ENCODE measurements at regions not wholly inside any gene's neighbourhood (a gene's known extent, or its start where the extent isn't known, plus 50 kb on each side); places are given as distances from the start of the nearest gene placed in this dataset.
"Not testable (repeated sequence)": the region's sequence is repeated elsewhere in the genome, so short reads cannot be mapped to it uniquely, and the experiment has no call there.

DNA sequence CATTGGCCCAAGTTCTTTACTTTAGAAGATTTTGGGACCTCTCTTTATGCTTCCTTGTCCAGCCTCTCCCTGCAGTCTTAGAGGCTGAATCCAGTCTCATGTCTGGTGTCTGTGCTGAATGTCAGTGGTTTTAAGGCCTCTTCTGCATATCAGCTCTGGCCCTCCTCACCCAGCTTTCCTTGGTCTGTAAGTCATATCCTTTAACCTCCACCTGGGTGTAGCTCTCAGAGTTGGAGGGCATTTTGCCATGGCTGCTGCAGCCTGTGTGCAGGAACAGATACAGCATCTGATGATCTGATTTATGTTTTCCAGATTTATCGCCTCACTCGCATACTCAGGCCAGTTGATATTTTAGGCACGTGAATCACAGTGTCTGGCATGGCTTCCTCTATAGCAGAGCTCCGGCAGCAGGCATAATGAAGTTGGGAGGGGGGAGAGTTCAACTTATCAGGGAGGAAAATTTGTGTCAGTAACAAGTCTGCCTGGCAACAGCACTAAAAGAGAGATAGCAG, 335.0 kb downstream of the PCNX1 start:
- DNase-seq: no peak

DNA sequence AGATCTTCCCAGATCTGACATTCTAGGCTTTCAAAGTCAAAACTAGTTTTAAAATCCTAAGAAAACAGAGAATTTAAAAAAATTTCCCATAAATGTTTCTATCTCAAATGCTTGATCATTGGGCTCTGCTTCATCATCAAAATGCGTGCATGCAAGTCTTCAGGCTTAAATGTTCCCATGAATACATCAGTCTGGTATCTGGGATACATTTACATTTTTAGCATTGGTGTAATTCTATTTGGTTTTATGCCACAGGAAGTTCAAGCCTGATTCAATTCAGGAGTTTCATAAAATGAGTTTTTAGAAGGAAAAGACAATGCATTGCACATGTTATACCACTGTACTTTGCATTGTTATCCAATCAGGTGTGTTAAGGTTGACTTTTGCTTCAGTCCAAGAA, 336.4 kb downstream of the PCNX1 start:
- DNase-seq: no peak

DNA sequence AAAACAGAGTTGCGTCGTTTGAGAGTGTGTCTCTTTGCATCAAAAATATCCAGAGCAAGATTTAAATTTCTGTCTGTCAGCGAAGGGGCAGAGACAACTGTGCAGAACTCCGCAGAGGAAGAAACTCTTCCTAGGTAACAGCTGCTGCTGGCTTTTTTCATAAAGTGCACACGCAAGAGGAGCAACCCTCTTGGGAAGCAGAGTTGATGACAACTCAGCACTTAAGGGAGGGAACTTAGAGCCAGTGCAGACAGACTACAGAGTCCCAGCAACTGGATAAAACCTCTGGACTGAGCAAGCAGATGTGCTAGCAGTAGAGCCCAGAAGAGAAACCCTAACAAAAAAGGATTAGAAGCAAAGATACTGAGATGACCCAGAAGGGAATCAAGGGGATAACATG, 337.1 kb downstream of the PCNX1 start:
- no peak for DNase-seq

DNA sequence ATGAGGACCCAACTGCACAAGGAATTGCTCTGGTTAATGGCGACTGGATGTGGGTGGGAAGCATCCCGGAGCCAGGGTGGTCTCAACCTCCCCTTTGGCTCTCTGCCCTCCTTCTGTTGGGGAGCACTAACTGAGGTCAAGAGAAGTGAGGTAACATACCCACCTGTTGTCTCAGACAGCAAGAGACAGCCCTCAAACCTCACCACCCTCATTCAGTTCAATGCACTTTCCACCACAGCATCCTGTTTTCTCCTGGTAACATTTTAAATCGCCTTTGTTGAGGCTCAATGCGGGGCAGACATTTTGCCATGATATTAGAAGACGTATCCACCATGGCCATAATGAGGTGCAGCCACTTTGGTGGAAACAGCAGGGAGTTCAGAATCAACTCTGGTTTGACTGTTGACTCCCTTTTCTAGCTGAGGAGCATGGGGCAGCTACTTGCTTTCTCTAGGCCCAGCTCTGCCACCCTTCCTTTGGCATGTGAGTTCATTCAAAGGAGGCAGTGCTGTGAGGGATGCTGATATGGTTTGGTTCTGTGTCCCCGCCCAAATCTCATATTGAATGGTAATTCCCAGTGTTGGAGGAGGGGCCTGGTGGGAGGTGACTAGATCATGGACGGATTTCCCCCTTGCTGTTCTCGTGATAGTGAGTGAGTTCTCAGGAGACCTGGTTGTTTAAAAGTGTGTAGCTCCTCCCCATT, 338.6 kb downstream of the PCNX1 start:
- DNase-seq: no peak

DNA sequence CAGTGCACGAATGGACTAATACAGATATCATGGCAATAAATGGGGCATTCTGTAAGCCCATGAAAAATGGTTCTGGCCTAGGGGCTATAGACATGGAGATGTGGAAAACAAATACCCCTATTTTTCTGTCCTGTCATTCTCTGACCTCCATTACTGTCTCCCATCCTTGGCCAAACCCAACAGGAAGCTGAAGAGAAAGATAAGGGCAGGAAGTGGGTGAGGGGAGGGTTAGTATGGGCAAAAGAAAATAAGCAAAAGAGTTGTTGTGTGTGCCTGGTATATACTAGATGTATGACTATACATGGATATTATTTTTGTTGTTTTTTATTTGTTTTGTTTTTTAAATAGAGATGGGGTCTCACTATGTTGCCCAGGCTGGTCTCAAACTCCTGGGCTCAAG, 339.3 kb downstream of the PCNX1 start:
- no peak for DNase-seq

DNA sequence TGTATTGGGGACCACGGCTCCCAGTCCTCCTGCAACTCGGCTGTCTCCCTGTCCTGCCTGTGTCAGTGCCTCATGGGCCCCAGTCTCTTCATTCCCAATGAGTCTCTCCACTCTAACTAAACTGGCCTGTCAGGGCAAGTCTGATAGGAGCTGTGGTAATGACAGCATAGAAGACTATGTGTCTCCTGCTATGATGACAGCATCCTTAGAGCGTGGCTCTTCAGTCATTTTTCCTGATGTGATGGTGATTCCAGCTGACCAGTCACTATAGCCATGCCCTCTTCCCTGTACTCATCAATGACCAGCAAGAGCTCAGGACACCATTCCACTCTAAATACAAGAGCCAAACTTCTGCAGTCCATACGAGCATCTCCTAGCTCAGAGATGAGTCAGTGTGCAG, 339.8 kb downstream of the PCNX1 start:
- DNase-seq: no peak

DNA sequence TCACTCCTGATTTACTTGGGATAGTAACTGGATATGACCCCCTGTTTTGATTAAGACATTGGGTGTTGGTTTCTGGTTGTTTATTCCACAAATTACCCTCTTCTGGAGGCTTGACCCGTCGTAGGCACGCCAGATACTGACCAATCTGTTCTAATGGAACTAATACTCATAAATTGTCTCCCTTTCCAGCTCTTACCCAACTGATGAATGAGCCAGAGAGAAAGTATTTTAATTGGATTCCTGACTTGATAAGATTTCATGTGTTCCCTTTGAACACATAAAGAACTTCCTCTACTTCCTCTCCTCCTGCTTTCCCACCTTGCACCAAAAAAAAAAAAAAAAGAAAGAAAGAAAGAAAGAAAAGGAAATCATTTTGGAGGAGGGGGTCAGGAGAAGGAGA, 340.9 kb downstream of the PCNX1 start:
- DNase-seq: no peak

DNA sequence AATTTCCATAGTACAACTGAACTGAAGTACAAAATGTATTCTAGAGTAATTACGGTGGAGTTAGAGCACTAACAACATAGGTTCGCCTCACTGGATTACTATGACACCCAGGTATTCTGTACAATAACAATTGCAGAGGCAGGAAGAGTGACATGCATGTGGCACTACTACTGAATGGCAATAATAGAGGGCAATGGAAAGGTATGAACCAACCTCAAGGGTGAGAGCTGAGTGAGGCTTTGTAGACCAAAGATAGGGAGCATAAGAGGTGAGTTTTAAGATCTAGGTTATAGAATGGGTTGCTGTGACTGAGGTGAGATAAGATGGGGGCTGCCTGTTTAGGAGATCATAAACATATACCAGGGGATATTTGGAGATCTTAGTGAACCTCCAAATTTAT, 343.1 kb downstream of the PCNX1 start:
- DNase-seq: no peak

DNA sequence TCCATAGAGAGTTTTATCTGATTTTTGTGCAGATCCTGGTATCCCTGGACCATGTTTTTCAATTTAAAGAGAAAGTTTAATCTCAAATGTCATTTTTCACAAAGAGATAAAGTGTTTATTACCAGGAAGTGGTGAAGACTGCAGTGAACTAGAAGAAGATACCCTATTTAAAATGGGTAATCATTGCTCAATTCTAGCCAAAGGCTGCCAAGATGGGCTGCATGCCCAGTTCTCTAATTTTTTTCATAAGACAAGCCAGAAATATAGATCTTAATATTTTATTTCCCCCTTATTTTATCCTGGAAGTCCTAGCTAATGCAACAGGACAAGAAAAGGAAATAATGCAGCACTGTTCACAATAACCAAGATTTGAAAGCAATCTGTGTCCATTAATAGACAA, 343.5 kb downstream of the PCNX1 start:
- no peak for DNase-seq

DNA sequence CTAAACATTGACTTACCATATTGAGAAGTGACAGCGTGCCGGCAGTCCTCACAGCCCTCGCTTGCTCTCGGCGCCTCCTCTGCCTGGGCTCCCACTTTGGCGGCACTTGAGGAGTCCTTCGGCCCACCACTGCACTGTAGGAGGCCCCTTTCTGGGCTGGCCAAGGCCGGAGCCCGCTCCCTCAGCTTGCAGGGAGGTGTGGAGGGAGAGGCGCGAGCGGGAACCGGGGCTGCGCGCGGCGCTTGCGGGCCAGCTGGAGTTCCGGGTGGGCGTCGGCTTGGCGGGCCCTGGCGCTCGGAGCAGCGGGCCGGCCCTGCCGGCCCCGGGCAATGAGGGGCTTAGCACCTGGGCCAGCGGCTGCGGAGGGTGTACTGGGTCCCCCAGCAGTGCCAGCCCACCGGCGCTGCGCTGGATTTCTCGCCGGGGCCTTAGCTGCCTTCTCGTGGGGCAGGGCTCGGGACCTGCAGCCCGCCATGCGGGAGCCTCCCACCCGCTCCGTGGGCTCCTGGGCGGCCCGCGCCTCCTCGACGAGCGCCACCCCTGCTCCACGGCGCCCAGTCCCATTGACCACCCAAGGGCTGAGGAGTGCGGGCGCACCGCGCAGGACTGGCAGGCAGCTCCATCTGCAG, 346.9 kb downstream of the PCNX1 start:
- not testable (repeated sequence) for DNase-seq

DNA sequence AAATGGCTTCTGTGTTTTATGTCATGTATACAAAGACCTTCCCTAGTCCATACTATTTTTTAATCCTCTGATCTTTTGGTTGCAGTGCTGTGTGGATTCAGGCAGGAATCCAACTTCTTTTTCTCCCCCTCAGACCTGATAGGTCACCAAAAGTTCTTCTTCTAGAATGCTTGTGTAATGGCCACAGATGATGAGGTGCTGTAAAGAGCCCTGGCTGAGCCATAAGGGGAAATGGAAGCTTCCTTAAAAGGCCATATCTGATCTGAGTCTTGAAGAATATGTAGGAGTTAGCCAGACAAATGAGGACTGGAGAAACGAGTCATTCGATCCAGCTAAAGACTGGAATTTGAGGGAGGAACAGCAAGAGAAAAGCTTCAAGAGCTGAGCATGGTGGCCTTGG, 353.9 kb downstream of the PCNX1 start:
- no peak for DNase-seq

DNA sequence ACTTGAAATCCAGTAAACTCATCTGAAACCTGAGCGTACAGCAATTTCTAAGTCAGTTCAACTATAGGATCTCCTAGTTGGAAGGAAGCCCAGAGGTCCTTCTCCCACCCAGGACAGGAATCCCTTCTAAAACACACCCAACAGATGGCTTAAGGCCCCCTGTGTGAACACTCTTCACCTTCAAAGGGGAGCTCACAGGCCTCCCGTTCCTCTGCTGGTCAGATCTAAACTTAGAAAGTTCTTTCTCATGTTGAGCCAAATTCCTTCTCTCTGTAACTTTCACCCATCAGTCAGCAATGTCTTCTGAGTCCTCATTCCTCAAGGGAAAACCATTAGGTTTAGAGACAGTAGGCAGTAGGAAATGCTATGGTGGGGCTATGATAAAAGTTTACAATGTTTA, 355.2 kb downstream of the PCNX1 start:
- DNase-seq: no peak

DNA sequence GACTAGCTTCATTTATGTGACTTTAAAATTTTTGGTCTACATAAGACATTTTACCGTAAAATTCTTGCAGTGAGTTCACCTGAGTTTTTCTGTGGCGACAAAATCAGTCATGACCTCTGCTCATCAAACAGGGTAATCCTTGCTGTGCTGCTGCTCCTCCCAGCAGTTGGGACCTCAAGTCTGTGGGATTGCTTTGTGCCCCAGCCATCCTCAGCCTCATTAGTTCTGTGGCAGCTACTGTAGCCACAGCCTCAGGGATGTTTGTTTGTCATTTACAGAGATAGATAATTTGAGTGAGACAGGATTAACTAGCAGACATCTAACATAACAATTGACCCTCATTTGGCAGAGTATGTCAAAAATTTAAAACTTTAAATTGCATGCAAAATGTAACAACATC, 357.0 kb downstream of the PCNX1 start:
- no peak for DNase-seq

DNA sequence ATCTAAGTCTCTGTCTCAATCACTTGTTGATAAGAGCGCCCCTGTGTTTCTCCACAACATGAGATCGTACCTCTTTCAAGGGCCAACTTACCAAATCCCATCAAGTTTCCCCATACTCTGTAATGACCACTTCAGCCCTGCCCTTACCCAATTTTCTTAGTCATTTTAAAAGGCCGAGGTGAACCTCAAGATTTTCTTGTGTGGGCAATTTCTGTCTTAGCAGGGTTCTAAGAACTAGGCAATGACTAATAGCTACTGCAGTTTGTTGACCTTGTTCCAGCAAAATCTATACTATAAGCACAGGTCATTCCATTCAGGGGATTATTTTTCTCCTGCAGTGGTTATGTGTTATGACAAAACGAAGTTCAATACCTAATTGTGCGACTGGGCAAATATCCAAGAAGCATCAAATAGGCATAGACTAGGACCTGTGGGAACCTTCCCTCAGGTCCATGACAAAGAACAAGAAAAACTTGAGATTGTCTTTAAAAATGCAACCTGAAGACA, 359.8 kb downstream of the PCNX1 start:
- DNase-seq: no peak

DNA sequence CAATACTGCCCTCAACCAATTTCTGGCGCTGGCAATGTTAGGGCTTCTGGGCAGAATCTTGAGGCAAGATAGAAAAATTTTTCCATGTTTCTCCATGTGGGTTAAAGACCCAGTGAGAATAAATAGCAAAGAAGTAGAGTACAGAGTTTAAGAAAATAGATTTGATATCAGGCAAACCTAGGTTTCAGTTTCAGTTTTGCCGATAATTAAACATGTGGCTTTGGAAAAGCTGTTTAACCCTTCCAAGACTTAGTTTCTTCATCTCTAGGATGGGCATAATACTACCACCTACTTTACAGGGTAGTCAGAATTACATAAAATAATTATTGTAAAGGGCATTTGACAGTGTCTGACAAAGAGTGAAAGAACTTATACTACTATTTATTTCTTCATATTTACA, 360.4 kb downstream of the PCNX1 start:
- no peak for DNase-seq

DNA sequence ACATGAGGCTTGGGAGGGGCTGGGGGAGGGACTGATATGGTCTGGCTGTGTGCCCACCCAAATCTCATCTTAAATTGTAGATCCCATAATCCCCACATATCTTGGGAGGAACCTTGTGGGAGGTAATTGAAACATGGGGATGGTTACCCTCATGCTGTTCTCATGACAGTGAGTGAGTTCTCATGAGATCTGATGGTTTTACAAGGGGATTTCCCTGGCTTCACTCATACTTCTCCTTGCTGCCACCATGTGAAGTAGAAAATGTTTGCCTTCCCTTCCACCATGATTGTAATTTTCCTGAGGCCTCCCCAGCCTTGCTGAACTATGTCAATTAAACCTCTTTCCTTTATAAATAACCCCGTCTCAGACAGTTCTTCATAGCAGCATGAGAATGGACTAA, 362.9 kb downstream of the PCNX1 start:
- no peak for DNase-seq

DNA sequence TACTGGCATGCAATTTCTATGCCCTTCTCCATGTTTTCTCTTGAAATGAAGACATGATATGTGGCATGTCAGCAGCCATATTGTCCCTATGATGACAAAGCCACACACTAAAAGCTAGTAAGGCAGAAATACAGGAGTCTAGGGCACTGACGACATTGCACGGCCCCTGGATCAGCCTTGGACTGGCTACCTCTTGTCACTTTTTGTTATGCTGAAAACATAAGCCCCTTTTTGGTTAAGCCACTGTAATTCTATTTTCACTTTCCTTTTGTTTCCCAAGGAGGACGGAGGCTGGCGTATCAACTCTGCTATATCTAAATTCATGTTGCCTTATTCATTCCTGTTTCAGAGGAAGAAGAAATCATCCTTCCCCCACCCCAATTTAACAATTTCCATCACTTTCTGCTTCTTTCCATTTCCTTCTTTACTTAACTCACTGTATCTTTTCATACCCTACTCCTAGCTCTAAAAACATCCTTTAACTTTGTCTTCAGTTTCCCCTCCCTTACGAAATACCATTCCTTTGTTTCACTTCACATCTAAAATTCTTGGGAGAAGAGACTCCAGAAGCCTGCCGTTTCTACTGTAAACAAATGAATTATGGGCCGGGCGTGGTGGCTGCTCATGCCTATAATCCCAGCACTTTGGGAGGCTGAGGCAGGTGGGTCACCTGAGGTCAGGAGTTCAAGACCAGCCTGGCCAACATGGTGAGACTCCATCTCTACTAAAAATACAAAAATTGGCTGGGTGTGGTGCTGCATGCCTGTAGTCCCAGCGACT, 364.1 kb downstream of the PCNX1 start:
- no peak for DNase-seq

DNA sequence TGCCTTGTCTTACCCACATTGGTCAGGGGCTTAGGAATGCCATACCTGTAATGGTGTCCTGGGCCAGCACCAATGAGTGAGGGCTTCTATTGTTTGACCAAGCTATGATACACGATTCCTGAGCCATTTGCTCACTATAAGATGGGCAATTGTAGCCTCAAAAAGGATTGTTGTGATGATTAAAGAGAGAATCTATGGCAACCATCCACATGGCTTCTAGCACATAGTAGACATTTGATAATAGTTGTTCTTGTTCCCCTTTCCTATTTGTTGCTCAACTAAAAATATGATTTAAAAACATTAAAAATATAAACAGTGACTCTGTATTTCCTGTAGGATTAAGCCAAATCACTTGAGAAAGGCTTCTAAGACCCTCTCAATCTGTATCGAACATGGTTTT, 366.1 kb downstream of the PCNX1 start:
- no peak for DNase-seq

DNA sequence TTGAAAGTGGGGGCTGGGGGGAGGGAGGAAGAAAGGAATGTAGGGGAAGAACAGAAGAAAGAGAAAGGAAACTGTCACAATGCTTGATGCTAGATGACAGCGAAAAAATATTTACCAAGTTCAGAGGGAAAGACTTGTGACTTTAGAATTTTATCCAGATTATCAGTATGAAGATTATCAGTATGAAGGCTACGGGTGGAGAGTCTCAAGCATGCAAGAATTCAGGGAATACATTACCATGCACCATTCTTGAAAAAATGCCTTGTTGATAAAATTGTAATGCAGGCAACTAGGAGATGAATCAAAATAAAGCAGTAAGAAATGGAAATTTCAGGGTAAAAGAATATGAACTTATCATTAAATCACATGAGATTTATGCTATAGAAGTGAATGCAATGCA, 376.8 kb downstream of the PCNX1 start:
- no peak for DNase-seq

DNA sequence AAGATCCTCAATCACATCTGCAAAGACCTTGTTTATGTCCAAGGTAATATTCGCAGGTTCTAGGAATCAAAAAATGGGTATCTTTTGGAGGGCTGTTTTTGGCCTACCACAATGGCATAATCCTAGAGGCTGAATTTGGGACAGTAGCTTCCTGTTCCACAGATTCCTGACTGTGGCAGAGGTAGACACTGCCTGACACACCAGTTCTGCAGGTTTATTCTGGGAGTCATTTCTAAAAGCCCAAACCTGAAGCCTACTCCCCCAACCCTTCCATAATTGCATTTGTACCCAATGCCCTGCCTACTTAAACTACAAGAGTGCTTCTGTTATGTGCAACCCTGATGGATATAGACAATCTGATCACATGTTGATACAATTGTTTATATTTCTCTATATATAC, 378.9 kb downstream of the PCNX1 start:
- DNase-seq: no peak

DNA sequence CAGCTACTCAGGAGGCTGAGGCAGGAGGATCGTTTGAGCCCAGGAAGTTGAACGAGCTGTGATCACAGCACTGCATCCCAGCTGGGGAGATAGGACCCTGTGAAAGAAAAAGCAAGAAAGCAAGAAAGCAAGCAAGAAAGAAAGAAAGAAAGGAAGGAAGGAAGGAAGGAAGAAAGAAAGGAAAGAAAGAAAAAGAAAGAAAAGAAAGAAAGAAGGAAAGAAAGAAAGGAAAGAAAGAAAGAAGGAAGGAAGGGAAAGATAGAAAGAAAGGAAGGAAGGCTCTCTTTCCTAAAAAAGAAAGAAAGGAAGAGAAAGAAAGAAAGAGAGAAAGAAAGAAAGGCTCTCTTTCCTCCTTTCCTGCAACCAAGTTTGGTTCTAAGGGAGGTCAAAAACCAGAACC, 380.3 kb downstream of the PCNX1 start:
- DNase-seq: no peak

DNA sequence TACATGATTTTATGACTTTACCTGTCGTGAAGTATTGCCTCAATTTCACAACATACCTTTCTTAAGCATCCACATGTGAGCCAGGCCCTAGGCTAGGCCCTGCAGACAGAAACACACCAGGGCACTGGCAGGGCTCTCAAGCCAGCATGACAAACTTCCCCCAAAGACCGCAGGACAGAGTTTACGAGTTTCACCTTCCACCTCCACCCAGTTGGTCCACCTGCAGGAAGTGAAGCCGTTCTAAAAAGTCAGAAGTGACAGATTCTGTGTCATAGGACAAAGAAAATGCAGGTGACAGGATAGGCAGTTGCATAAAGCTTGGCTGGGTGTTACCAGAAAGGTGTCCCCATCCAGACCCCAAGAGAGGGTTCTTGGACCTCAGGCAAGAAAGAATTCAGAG, 382.3 kb downstream of the PCNX1 start:
- no peak for DNase-seq

DNA sequence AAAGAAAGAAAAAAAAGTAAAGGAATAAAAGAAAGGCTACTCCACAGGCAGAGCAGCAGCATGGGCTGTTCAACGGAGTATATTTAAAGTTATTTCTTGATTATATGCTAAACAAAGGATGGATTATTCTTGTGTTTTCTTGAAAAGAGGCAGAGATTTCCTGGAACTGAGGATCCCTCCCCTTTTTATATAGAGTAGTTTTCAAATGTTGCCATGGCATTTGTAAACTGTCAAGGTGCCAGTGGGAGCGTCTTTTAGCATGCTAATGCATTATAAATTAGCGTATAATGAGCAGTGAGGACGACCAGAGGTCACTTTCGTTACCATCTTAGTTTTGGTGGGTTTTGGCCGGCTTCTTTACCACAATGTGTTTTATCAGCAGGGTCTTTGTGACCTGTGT, 383.0 kb downstream of the PCNX1 start:
- no peak for DNase-seq

DNA sequence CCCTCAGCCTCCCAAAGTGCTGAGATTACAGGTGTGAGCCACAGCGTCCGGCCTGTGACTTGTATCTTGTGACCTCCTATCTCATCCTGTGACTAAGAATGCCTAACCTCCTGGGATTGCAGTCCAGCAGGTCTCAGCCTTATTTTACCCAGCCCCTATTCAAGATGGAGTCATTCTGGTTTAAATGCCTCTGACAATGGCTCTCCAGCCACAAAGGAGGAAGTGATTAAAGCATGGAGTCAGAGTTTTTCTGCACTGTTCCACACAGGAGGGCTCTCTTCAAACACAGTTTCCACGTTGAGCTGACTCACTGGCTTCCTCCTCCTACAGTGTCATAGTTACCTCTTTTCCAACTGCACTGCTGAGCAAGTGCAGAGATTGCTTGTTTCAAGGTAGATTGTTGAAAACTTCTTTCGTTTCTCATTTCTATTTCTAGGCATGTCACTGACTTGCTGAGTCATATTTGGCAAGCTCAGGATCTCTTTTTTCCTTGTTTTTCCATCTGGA, 383.8 kb downstream of the PCNX1 start:
- DNase-seq: no peak
